ENCODE measurements at regions not wholly inside any gene's neighbourhood (a gene's known extent, or its start where the extent isn't known, plus 50 kb on each side); places are given as distances from the start of the nearest gene placed in this dataset.

GRCh38 chr1:188056011-188056410 is 1227.3 kb downstream of the PLA2G4A start:
- TF ChIP-seq CTCF (IDR thresholded peaks at IDR 0.05) (no peak), POLR2A (IDR thresholded peaks at IDR 0.05) (no peak)

Data from body of pancreas (tissue), 4 donors.